Stimulated activated CD8-positive, alpha-beta memory T cell treated with anti-CD3 and anti-CD28 coated beads, Interleukin-4, amount 100 ng/mL, for 4 hours (primary cell): ENCODE measurements at regions not wholly inside any gene's neighbourhood (a gene's known extent, or its start where the extent isn't known, plus 50 kb on each side); places are given as distances from the start of the nearest gene placed in this dataset.

Experiments
- DNase-seq, 2 donors: peaks; one replicate each; pipeline ENCODE4 v3.0.0-alpha.2; 2020; ENCODE audit warnings: low read depth in 2 of 2, low spot score in 1 of 2

GRCh38 chr2:220198896-220199295, 571.5 kb downstream of the SLC4A3 start:
- no peak for DNase-seq

- DNase-seq = no peak
Measured at GRCh38 chr2:220202066-220202465, 574.6 kb downstream of the SLC4A3 start.

- no peak for DNase-seq
Measured at GRCh38 chr2:220209093-220209492, 581.7 kb downstream of the SLC4A3 start.

GRCh38 chr2:220209751-220210150, 582.3 kb downstream of the SLC4A3 start:
- no peak for DNase-seq

GRCh38 chr2:220212296-220213080, 585.1 kb downstream of the SLC4A3 start:
- no peak for DNase-seq

- no peak for DNase-seq
Measured at GRCh38 chr2:220215785-220216184, 588.4 kb downstream of the SLC4A3 start.

GRCh38 chr2:220219371-220219770, 591.9 kb downstream of the SLC4A3 start:
- DNase-seq = no peak

GRCh38 chr2:220220009-220220408, 592.6 kb downstream of the SLC4A3 start:
- no peak for DNase-seq

GRCh38 chr2:220221992-220222391, 594.6 kb downstream of the SLC4A3 start:
- no peak for DNase-seq

- no peak for DNase-seq
Measured at GRCh38 chr2:220224691-220225543, 597.5 kb downstream of the SLC4A3 start.

- no peak for DNase-seq
Measured at GRCh38 chr2:220226076-220226475, 598.6 kb downstream of the SLC4A3 start.

GRCh38 chr2:220226546-220226945, 599.1 kb downstream of the SLC4A3 start:
- DNase-seq = no peak

- no peak for DNase-seq
Measured at GRCh38 chr2:220227266-220227920, 600.0 kb downstream of the SLC4A3 start.

- no peak for DNase-seq
Measured at GRCh38 chr2:220228310-220229006, 601.0 kb downstream of the SLC4A3 start.

GRCh38 chr2:220240641-220241040, 613.2 kb downstream of the SLC4A3 start:
- no peak for DNase-seq

- no peak for DNase-seq
Measured at GRCh38 chr2:220241423-220241822, 614.0 kb downstream of the SLC4A3 start.

GRCh38 chr2:220243571-220243970, 616.1 kb downstream of the SLC4A3 start:
- DNase-seq = no peak

- no peak for DNase-seq
Measured at GRCh38 chr2:220246386-220246785, 619.0 kb downstream of the SLC4A3 start.

- no peak for DNase-seq
Measured at GRCh38 chr2:220247588-220248350, 620.3 kb downstream of the SLC4A3 start.

- DNase-seq = no peak
Measured at GRCh38 chr2:220259662-220260061, 632.2 kb downstream of the SLC4A3 start.
